ENCODE measurements at regions not wholly inside any gene's neighbourhood (a gene's known extent, or its start where the extent isn't known, plus 50 kb on each side); places are given as distances from the start of the nearest gene placed in this dataset.
A peak's percentile ranks its signal among the peaks of the same experiment; 100 is the strongest.

DNA sequence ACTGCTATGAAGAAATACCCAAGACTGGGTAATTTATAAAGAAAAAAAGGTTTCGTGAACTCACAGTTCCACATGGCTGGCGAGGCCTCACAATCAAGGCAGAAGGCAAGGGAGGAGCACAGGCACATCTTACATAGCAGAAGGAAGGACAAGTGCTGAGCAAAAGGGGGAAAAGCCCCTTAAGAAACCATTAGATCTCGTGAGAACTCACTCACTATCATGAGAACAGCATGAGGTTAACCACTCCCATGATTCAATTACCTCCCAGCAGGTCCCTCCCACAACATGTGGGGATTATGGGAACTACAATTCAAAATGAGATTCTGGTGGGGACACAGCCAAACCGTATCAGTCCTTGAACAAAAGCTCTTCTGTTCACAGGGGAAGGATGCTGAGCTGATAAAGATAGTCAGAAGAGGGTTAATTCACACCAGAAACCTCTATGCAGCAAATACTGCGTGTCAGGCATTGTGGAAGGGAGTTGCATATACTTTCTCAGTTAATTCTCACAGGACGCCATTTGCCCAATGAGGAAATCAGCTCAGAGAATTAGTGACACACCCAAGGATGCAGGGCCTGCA lies 246.2 kb downstream of the FOXO1 start:
- Histone ChIP-seq H3K4me3 (ENCODE audit: low read depth, low read length) (no peak overlapping the region), H3K27ac (ENCODE audit: low read depth, low read length) (no peak overlapping the region), H2AFZ (ENCODE audit: insufficient read depth, low read length, poor library complexity) (no peak overlapping the region), H3K4me2 (ENCODE audit: low read length) (no peak overlapping the region), H2BK12ac (ENCODE audit: low read length) (no peak overlapping the region), H2BK120ac (ENCODE audit: insufficient read depth, low read length, poor library complexity) (no peak overlapping the region), H3K27me3 (ENCODE audit: insufficient read depth, low read length) (no peaks in the 10 kb centered on the region), H3K9ac (ENCODE audit: low read length) (no peak overlapping the region), H4K91ac (ENCODE audit: low read depth, low read length) (no peak overlapping the region), H4K12ac (ENCODE audit: low read depth, low read length) (no peak overlapping the region), H3K79me1 (ENCODE audit: low read length) (peaks cover 1% of the 10 kb centered on the region), H3K18ac (ENCODE audit: low read length) (no peak overlapping the region), H2AK5ac (ENCODE audit: low read length) (no peak overlapping the region), H3K14ac (ENCODE audit: low read length) (no peak overlapping the region), H3K23ac (ENCODE audit: low read length) (no peak overlapping the region), H3K4ac (ENCODE audit: low read depth, low read length) (no peak overlapping the region), H3K79me2 (ENCODE audit: control insufficient read depth, insufficient read depth, low read length, poor library complexity) (no peaks in the 10 kb centered on the region), H3K4me1 (ENCODE audit: control insufficient read depth in 1 of 2, insufficient read depth in 2 of 2, low read length in 2 of 2) (peaks cover 0 to 2% of the 10 kb centered on the region in 2 experiments), H3K9me3 (ENCODE audit: insufficient read depth, low read depth, low read length) (no peaks in the 10 kb centered on the region), H2BK5ac (ENCODE audit: low read depth, low read length, poor library complexity) (no peak overlapping the region), H3K36me3 (ENCODE audit: control insufficient read depth in 1 of 2, insufficient read depth in 2 of 2, low read length in 2 of 2) (no peaks in the 10 kb centered on the region), H4K8ac (ENCODE audit: low read depth, low read length) (no peak overlapping the region)
- no CpG with 5 or more reads among the region's 6 CpGs for WGBS (ENCODE audit: extremely low coverage, insufficient coverage, insufficient read length)
- DNase-seq, result no peak

- Histone ChIP-seq H3K23ac (ENCODE audit: low read length) (no peak overlapping the region), H3K27ac (ENCODE audit: low read depth, low read length) (no peak overlapping the region), H3K4me2 (ENCODE audit: low read length) (no peak overlapping the region), H3K4ac (ENCODE audit: low read depth, low read length) (no peak overlapping the region), H3K4me3 (ENCODE audit: low read depth, low read length) (no peak overlapping the region), H2AK5ac (ENCODE audit: low read length) (no peak overlapping the region), H3K36me3 (ENCODE audit: control insufficient read depth in 1 of 2, insufficient read depth in 2 of 2, low read length in 2 of 2) (no peaks in the 10 kb centered on the region), H3K14ac (ENCODE audit: low read length) (no peak overlapping the region), H4K91ac (ENCODE audit: low read depth, low read length) (no peak overlapping the region), H3K9ac (ENCODE audit: low read length) (no peak overlapping the region), H3K79me2 (ENCODE audit: control insufficient read depth, insufficient read depth, low read length, poor library complexity) (no peaks in the 10 kb centered on the region), H2BK5ac (ENCODE audit: low read depth, low read length, poor library complexity) (no peak overlapping the region), H3K27me3 (ENCODE audit: insufficient read depth, low read length) (no peaks in the 10 kb centered on the region), H3K18ac (ENCODE audit: low read length) (no peak overlapping the region), H3K9me3 (ENCODE audit: insufficient read depth, low read depth, low read length) (no peaks in the 10 kb centered on the region), H4K8ac (ENCODE audit: low read depth, low read length) (no peak overlapping the region), H4K12ac (ENCODE audit: low read depth, low read length) (no peak overlapping the region), H3K79me1 (ENCODE audit: low read length) (peaks cover 2% of the 10 kb centered on the region), H2BK120ac (ENCODE audit: insufficient read depth, low read length, poor library complexity) (no peak overlapping the region), H2BK12ac (ENCODE audit: low read length) (no peak overlapping the region), H3K4me1 (ENCODE audit: control insufficient read depth in 1 of 2, insufficient read depth in 2 of 2, low read length in 2 of 2) (peaks cover 0 to 2% of the 10 kb centered on the region in 2 experiments), H2AFZ (ENCODE audit: insufficient read depth, low read length, poor library complexity) (no peak overlapping the region)
- WGBS (ENCODE audit: extremely low coverage, insufficient coverage, insufficient read length), result no CpG with 5 or more reads among the region's 4 CpGs
- no peak for DNase-seq
These were observed 243.7 kb downstream of the FOXO1 start for GRCh38 chr13:40422588-40423235.

GRCh38 chr13:40428354-40428753 lies 238.1 kb downstream of the FOXO1 start:
- Histone ChIP-seq H3K23ac (ENCODE audit: low read length) (no peak overlapping the region), H3K36me3 (ENCODE audit: control insufficient read depth in 1 of 2, insufficient read depth in 2 of 2, low read length in 2 of 2) (no peaks in the 10 kb centered on the region), H2BK5ac (ENCODE audit: low read depth, low read length, poor library complexity) (no peak overlapping the region), H3K9me3 (ENCODE audit: insufficient read depth, low read depth, low read length) (no peaks in the 10 kb centered on the region), H3K27me3 (ENCODE audit: insufficient read depth, low read length) (no peaks in the 10 kb centered on the region), H3K14ac (ENCODE audit: low read length) (no peak overlapping the region), H3K4me1 (ENCODE audit: control insufficient read depth in 1 of 2, insufficient read depth in 2 of 2, low read length in 2 of 2) (peaks cover 12 to 22% of the 10 kb centered on the region in 2 experiments), H3K9ac (ENCODE audit: low read length) (no peak overlapping the region), H3K4me3 (ENCODE audit: low read depth, low read length) (no peak overlapping the region), H2BK12ac (ENCODE audit: low read length) (no peak overlapping the region), H3K4ac (ENCODE audit: low read depth, low read length) (no peak overlapping the region), H3K18ac (ENCODE audit: low read length) (no peak overlapping the region), H3K27ac (ENCODE audit: low read depth, low read length) (no peak overlapping the region), H3K79me1 (ENCODE audit: low read length) (peaks cover 11% of the 10 kb centered on the region), H2AK5ac (ENCODE audit: low read length) (no peak overlapping the region), H2AFZ (ENCODE audit: insufficient read depth, low read length, poor library complexity) (no peak overlapping the region), H3K4me2 (ENCODE audit: low read length) (no peak overlapping the region), H4K8ac (ENCODE audit: low read depth, low read length) (no peak overlapping the region), H3K79me2 (ENCODE audit: control insufficient read depth, insufficient read depth, low read length, poor library complexity) (no peaks in the 10 kb centered on the region), H4K91ac (ENCODE audit: low read depth, low read length) (no peak overlapping the region), H2BK120ac (ENCODE audit: insufficient read depth, low read length, poor library complexity) (no peak overlapping the region), H4K12ac (ENCODE audit: low read depth, low read length) (no peak overlapping the region)
- no peak for DNase-seq
- no CpG with 5 or more reads among the region's 1 CpG for WGBS (ENCODE audit: extremely low coverage, insufficient coverage, insufficient read length)

DNA sequence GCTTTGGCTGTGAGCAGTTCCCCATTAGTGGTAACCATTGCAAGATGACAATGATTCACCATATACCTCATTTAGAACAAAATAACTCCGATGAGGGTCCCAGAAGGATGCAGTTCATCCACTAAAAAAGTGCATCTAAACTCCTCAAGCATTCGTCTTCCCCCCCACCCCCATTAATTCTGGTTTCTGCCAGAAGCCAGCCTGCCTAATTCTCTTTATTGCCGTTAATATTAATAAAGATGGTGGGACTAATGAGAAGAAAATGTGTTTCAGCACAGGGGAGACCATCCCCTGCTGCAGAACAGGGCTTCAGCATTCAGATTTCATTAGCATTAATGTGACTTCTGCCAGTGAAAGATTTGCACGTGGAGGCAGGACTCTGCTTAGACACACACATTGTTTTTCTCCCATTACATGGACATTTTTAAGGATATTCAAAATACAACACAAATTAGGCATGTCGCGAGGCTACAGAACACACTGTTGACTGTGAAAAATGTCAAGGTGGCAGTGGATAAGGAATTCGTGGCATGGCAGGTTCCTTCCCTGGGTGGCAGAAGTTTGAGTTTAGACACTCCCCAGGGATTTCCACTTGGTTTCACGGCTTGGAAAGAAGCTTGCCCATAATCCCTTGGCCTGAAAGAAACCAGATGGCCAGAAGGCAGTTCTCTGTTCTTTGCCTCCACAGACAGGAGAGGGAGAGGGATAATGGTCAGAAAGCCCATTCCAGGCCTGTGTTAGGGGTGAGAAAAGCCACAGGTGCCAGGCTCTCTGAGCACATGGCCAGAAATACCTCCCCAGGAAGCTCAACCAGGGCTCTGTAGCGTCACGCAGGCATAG lies 236.5 kb downstream of the FOXO1 start:
- peaks cover 12 to 22% of the 10 kb centered on the region in 2 experiments for H3K4me1 ChIP-seq (ENCODE audit: control insufficient read depth in 1 of 2, insufficient read depth in 2 of 2, low read length in 2 of 2)
- peaks cover 11% of the 10 kb centered on the region for H3K79me1 ChIP-seq (ENCODE audit: low read length)
- peak overlapping the region; percentile 18 for H3K27ac ChIP-seq (ENCODE audit: low read depth, low read length)
- no peak overlapping the region for H2BK12ac ChIP-seq (ENCODE audit: low read length)
- no peak overlapping the region for H4K12ac ChIP-seq (ENCODE audit: low read depth, low read length)
- H2BK5ac ChIP-seq (ENCODE audit: low read depth, low read length, poor library complexity), result no peak overlapping the region
- no peak overlapping the region for H3K23ac ChIP-seq (ENCODE audit: low read length)
- no peak overlapping the region for H3K4me3 ChIP-seq (ENCODE audit: low read depth, low read length)
- no peak overlapping the region for H2AFZ ChIP-seq (ENCODE audit: insufficient read depth, low read length, poor library complexity)
- no peak overlapping the region for H4K91ac ChIP-seq (ENCODE audit: low read depth, low read length)
- H3K36me3 ChIP-seq (ENCODE audit: control insufficient read depth in 1 of 2, insufficient read depth in 2 of 2, low read length in 2 of 2), result no peaks in the 10 kb centered on the region
- no peak overlapping the region for H3K18ac ChIP-seq (ENCODE audit: low read length)
- no peaks in the 10 kb centered on the region for H3K79me2 ChIP-seq (ENCODE audit: control insufficient read depth, insufficient read depth, low read length, poor library complexity)
- no peak overlapping the region for H3K9ac ChIP-seq (ENCODE audit: low read length)
- no peaks in the 10 kb centered on the region for H3K27me3 ChIP-seq (ENCODE audit: insufficient read depth, low read length)
- WGBS (ENCODE audit: extremely low coverage, insufficient coverage, insufficient read length), result no CpG with 5 or more reads among the region's 10 CpGs
- H2BK120ac ChIP-seq (ENCODE audit: insufficient read depth, low read length, poor library complexity), result no peak overlapping the region
- DNase-seq, result no peak
- H3K14ac ChIP-seq (ENCODE audit: low read length), result no peak overlapping the region
- no peak overlapping the region for H4K8ac ChIP-seq (ENCODE audit: low read depth, low read length)
- H3K4ac ChIP-seq (ENCODE audit: low read depth, low read length), result no peak overlapping the region
- no peak overlapping the region for H3K4me2 ChIP-seq (ENCODE audit: low read length)
- H2AK5ac ChIP-seq (ENCODE audit: low read length), result no peak overlapping the region
- no peaks in the 10 kb centered on the region for H3K9me3 ChIP-seq (ENCODE audit: insufficient read depth, low read depth, low read length)

All from trophoblast cell (in vitro differentiated cells and primary cell).